Gastroesophageal sphincter (tissue), 4 donors: ENCODE measurements at regions not wholly inside any gene's neighbourhood (a gene's known extent, or its start where the extent isn't known, plus 50 kb on each side); places are given as distances from the start of the nearest gene placed in this dataset.

Source experiments
- ATAC-seq: fragments of 150-250 bp; one replicate; pipeline ENCODE4 v1.9.1; 2016; ENCODE audit warnings: mild to moderate bottlenecking, moderate library complexity
- H3K27ac ChIP-seq, 4 donors: fragments of 200-600 bp; sonication (generic) in 3 of 4; 1 replicate in 3 of 4; 2 replicates in 1 of 4; pipeline ENCODE4 v1.5.1; 2016 to 2019
- H3K27me3 ChIP-seq: fragments of 200-600 bp; sonication (generic); one replicate; pipeline ENCODE4 v1.5.1; 2019
- H3K36me3 ChIP-seq, 2 donors: fragments of 200-600 bp; sonication (generic); one replicate each; pipeline ENCODE4 v1.5.1; 2019; ENCODE audit warnings: control low read depth in 1 of 2
- H3K4me1 ChIP-seq, 3 donors: fragments of 200-600 bp; sonication (generic); 1 replicate in 2 of 3; 2 replicates in 1 of 3; pipeline ENCODE4 v1.5.1; 2016 to 2019; ENCODE audit warnings: control low read depth in 2 of 3
- H3K4me3 ChIP-seq, 2 donors: fragments of 200-600 bp; sonication (generic); one replicate each; pipeline ENCODE4 v1.5.1; 2019; ENCODE audit warnings: mild to moderate bottlenecking in 1 of 2, moderate library complexity in 1 of 2
- H3K9me3 ChIP-seq, 3 donors: fragments of 200-600 bp; sonication (generic); one replicate each; pipeline ENCODE4 v1.5.1; 2017 to 2019; ENCODE audit warnings: control low read depth in 2 of 3
- CTCF ChIP-seq, 4 experiments: fragments of 200-600 bp in 2 of 4; fragments of 450-650 bp in 2 of 4; sonication (generic) in 1 of 4; IDR thresholded peaks; one replicate each; pipeline ENCODE4 v1.5.1; 2017 to 2019; ENCODE audit warnings: antibody characterized with exemption in 4 of 4, mild to moderate bottlenecking in 2 of 4, moderate library complexity in 2 of 4
- EP300 ChIP-seq: sonication (generic); formaldehyde crosslinking; IDR thresholded peaks from one replicate; pipeline ENCODE4 v1.6.1; 2017; ENCODE audit warnings: antibody characterized with exemption, mild to moderate bottlenecking
- POLR2A ChIP-seq, 2 donors: fragments of 450-650 bp; IDR thresholded peaks; one replicate each; pipeline ENCODE4 v1.6.1; 2017; ENCODE audit warnings: antibody characterized with exemption in 2 of 2, mild to moderate bottlenecking in 2 of 2, moderate library complexity in 1 of 2
- POLR2AphosphoS5 ChIP-seq: sonication (generic); formaldehyde crosslinking; IDR thresholded peaks from one replicate; pipeline ENCODE4 v1.6.1; 2017; ENCODE audit warnings: antibody characterized with exemption
- WGBS, 2 donors: methylation state at CpG; one replicate each; pipeline ENCODE4 v1.1.5; 2018; ENCODE audit warnings: low coverage in 1 of 2; 5-methylcytosine and 5-hydroxymethylcytosine counted together

GRCh38 chr3:182104881-182105280 lies 393.2 kb downstream of the SOX2 start:
- WGBS, 2 donors, result 21 to 40% methylated on average over 1 to 3 of the region's 4 CpGs
- no peak for ATAC-seq

GRCh38 chr3:182105875-182106274 lies 394.1 kb downstream of the SOX2 start:
- no peak for TF ChIP-seq CTCF (IDR thresholded peaks at IDR 0.05)
- no peak for TF ChIP-seq POLR2A (IDR thresholded peaks at IDR 0.05)
- TF ChIP-seq EP300, result no peak
- TF ChIP-seq POLR2AphosphoS5, result no peak
- Histone ChIP-seq H3K27ac (no peak overlapping the region), H3K4me3 (no peak overlapping the region), H3K9me3 (peaks cover 0 to 18% (median 0%) of the 10 kb centered on the region in 3 donors), H3K4me1 (no peaks in the 10 kb centered on the region), H3K36me3 (no peaks in the 10 kb centered on the region), H3K27me3 (no peaks in the 10 kb centered on the region)
- WGBS, 2 donors, result 69 to 81% methylated on average over 4 of the region's 4 CpGs
- no peak for ATAC-seq

More at GRCh38 chr3:182104881-182105280, 393.2 kb downstream of the SOX2 start:
- peaks cover 0 to 17% (median 0%) of the 10 kb centered on the region in 3 donors for H3K9me3 ChIP-seq
- no peaks in the 10 kb centered on the region for H3K36me3 ChIP-seq
- no peaks in the 10 kb centered on the region for H3K27me3 ChIP-seq
- TF ChIP-seq CTCF (IDR thresholded peaks at IDR 0.05) (no peak), EP300 (no peak), POLR2A (IDR thresholded peaks at IDR 0.05) (no peak), POLR2AphosphoS5 (no peak)
- H3K4me1 ChIP-seq, result no peaks in the 10 kb centered on the region
- H3K4me3 ChIP-seq, result no peak overlapping the region
- no peak overlapping the region for H3K27ac ChIP-seq

GRCh38 chr3:182108371-182108770 lies 396.6 kb downstream of the SOX2 start:
- Histone ChIP-seq H3K9me3 (peaks cover 0 to 10% (median 0%) of the 10 kb centered on the region in 3 donors), H3K4me1 (no peaks in the 10 kb centered on the region), H3K27me3 (no peaks in the 10 kb centered on the region), H3K4me3 (no peak overlapping the region), H3K36me3 (no peaks in the 10 kb centered on the region), H3K27ac (no peak overlapping the region)
- no peak for ATAC-seq
- TF ChIP-seq POLR2AphosphoS5 (no peak), POLR2A (IDR thresholded peaks at IDR 0.05) (no peak), CTCF (IDR thresholded peaks at IDR 0.05) (no peak)

GRCh38 chr3:182111967-182112366 lies 400.2 kb downstream of the SOX2 start:
- 67 to 73% methylated on average over 4 of the region's 4 CpGs for WGBS, 2 donors

More at GRCh38 chr3:182111967-182112366, 400.2 kb downstream of the SOX2 start:
- Histone ChIP-seq H3K27me3 (no peaks in the 10 kb centered on the region), H3K36me3 (no peaks in the 10 kb centered on the region), H3K27ac (no peak overlapping the region), H3K4me1 (no peaks in the 10 kb centered on the region), H3K9me3 (peaks cover 0 to 10% (median 0%) of the 10 kb centered on the region in 3 donors), H3K4me3 (no peak overlapping the region)
- TF ChIP-seq EP300 (no peak), POLR2AphosphoS5 (no peak), POLR2A (IDR thresholded peaks at IDR 0.05) (no peak), CTCF (IDR thresholded peaks at IDR 0.05) (no peak)
- ATAC-seq, result no peak
